Nephron progenitor cell (in vitro differentiated cells): ENCODE measurements at regions not wholly inside any gene's neighbourhood (a gene's known extent, or its start where the extent isn't known, plus 50 kb on each side); places are given as distances from the start of the nearest gene placed in this dataset.
"Not testable (repeated sequence)": the region's sequence is repeated elsewhere in the genome, so short reads cannot be mapped to it uniquely, and the experiment has no call there.

Experiments
- DNase-seq: peaks from one replicate; pipeline ENCODE4 v3.0.0; 2021
- H3K27ac Mint-ChIP-seq: 2 replicates; pipeline ENCODE4 v1.8.0; 2021; ENCODE audit warnings: mild to moderate bottlenecking, moderate library complexity, mixed read lengths
- H3K27me3 Mint-ChIP-seq: 2 replicates; pipeline ENCODE4 v1.8.0; 2021; ENCODE audit warnings: mild to moderate bottlenecking, low read depth, mixed read lengths; ENCODE audit not compliant: poor library complexity
- H3K36me3 Mint-ChIP-seq: 2 replicates; pipeline ENCODE4 v1.8.0; 2021; ENCODE audit warnings: low read depth, mixed read lengths
- H3K4me1 Mint-ChIP-seq: 2 replicates; pipeline ENCODE4 v1.8.0; 2021; ENCODE audit warnings: mixed read lengths
- H3K4me3 Mint-ChIP-seq: 2 replicates; pipeline ENCODE4 v1.8.0; 2021; ENCODE audit warnings: mild to moderate bottlenecking, moderate library complexity, mixed read lengths
- H3K9me3 Mint-ChIP-seq: 2 replicates; pipeline ENCODE4 v1.8.0; 2021; ENCODE audit warnings: mild to moderate bottlenecking, moderate library complexity, mixed read lengths
- CTCF ChIP-seq: fragments of 200-600 bp; sonication (generic); IDR thresholded peaks from 2 replicates; pipeline ENCODE4 v1.5.0; 2021; ENCODE audit warnings: antibody characterized with exemption

- Mint-ChIP-seq H3K27ac (no peak overlapping the region), H3K36me3 (no peaks in the 10 kb centered on the region), H3K9me3 (no peaks in the 10 kb centered on the region)
Measured at GRCh38 chr3:11739706-11740105, 96.0 kb upstream of the VGLL4 start.

GRCh38 chr3:11739123-11739522, 95.4 kb upstream of the VGLL4 start:
- no peaks in the 10 kb centered on the region for H3K36me3 Mint-ChIP-seq
- no peaks in the 10 kb centered on the region for H3K9me3 Mint-ChIP-seq
- H3K4me3 Mint-ChIP-seq, result no peak overlapping the region
- peaks cover 13% of the 10 kb centered on the region for H3K27me3 Mint-ChIP-seq
- no peak overlapping the region for H3K27ac Mint-ChIP-seq
- TF ChIP-seq CTCF, result no peak
- DNase-seq, result no peak
- H3K4me1 Mint-ChIP-seq, result peaks cover 16% of the 10 kb centered on the region

More at GRCh38 chr3:11739706-11740105, 96.0 kb upstream of the VGLL4 start:
- Mint-ChIP-seq H3K4me3 (no peak overlapping the region), H3K27me3 (peaks cover 10% of the 10 kb centered on the region), H3K4me1 (peaks cover 12% of the 10 kb centered on the region)
- no peak for DNase-seq
- no peak for TF ChIP-seq CTCF

GRCh38 chr3:11737742-11738141, 94.0 kb upstream of the VGLL4 start:
- Mint-ChIP-seq H3K36me3 (no peaks in the 10 kb centered on the region), H3K27me3 (peaks cover 13% of the 10 kb centered on the region), H3K27ac (no peak overlapping the region)

GRCh38 chr3:11736136-11736833, 92.6 kb upstream of the VGLL4 start:
- TF ChIP-seq CTCF, result no peak
- H3K4me3 Mint-ChIP-seq, result no peak overlapping the region
- H3K4me1 Mint-ChIP-seq, result peaks cover 28% of the 10 kb centered on the region
- no peaks in the 10 kb centered on the region for H3K9me3 Mint-ChIP-seq
- H3K27me3 Mint-ChIP-seq, result peaks cover 16% of the 10 kb centered on the region
- DNase-seq, result no peak
- H3K36me3 Mint-ChIP-seq, result no peaks in the 10 kb centered on the region
- H3K27ac Mint-ChIP-seq, result no peak overlapping the region

More at GRCh38 chr3:11737742-11738141, 94.0 kb upstream of the VGLL4 start:
- no peak for TF ChIP-seq CTCF
- Mint-ChIP-seq H3K4me3 (no peak overlapping the region), H3K9me3 (no peaks in the 10 kb centered on the region), H3K4me1 (peaks cover 22% of the 10 kb centered on the region)
- no peak for DNase-seq

GRCh38 chr3:11735638-11736037, 91.9 kb upstream of the VGLL4 start:
- H3K4me3 Mint-ChIP-seq, result peak overlapping the region; percentile 48
- H3K4me1 Mint-ChIP-seq, result peaks cover 28% of the 10 kb centered on the region
- TF ChIP-seq CTCF, result no peak
- no peaks in the 10 kb centered on the region for H3K9me3 Mint-ChIP-seq
- no peaks in the 10 kb centered on the region for H3K36me3 Mint-ChIP-seq
- peaks cover 16% of the 10 kb centered on the region for H3K27me3 Mint-ChIP-seq
- DNase-seq, result no peak
- H3K27ac Mint-ChIP-seq, result no peak overlapping the region

GRCh38 chr3:11735111-11735510, 91.4 kb upstream of the VGLL4 start:
- Mint-ChIP-seq H3K4me1 (peaks cover 28% of the 10 kb centered on the region), H3K27me3 (peaks cover 16% of the 10 kb centered on the region)
- not testable (repeated sequence) for H3K27ac Mint-ChIP-seq, H3K9me3 Mint-ChIP-seq, DNase-seq, H3K4me3 Mint-ChIP-seq, H3K36me3 Mint-ChIP-seq
